CD4-positive, alpha-beta T cell (primary cell): ENCODE measurements at regions not wholly inside any gene's neighbourhood (a gene's known extent, or its start where the extent isn't known, plus 50 kb on each side); places are given as distances from the start of the nearest gene placed in this dataset.

ENCODE experiments used
- ATAC-seq: fragments of 200-7000 bp; cut with Tn5 transposase; one replicate; pipeline ENCODE4 v1.10.0; 2022; ENCODE audit warnings: mild to moderate bottlenecking; ENCODE audit not compliant: poor library complexity
- CTCF ChIA-PET: fragments of 350-600 bp; sonication (Branson Sonifier 250); formaldehyde crosslinking; loops from one replicate; lab custom pipeline; 2021; ENCODE audit warnings: antibody characterized with exemption, inconsistent platforms; lab: Charles Lee
- POLR2A ChIA-PET: fragments of 350-600 bp; sonication (Branson Sonifier 250); formaldehyde crosslinking; loops from one replicate; lab custom pipeline; 2021; ENCODE audit warnings: antibody characterized with exemption, inconsistent platforms; lab: Charles Lee
- DNase-seq, 14 experiments: peaks; one replicate each; pipeline ENCODE4 v3.0.0-alpha.2; 2013 to 2020; ENCODE audit warnings: mixed read lengths in 2 of 14
- H3K27ac ChIP-seq, 2 donors: one replicate each; pipeline versions ENCODE4 v1.5.1 to v1.7.0; 2013; ENCODE audit warnings: low read length in 2 of 2, low read depth in 1 of 2, mild to moderate bottlenecking in 1 of 2
- H3K27me3 ChIP-seq, 2 experiments: 1 replicate in 1 of 2; 2 replicates in 1 of 2; pipeline versions ENCODE4 v1.6.1 to v1.7.0; 2013; ENCODE audit warnings: low read length in 2 of 2, control low read depth in 1 of 2, mild to moderate bottlenecking in 1 of 2, moderate library complexity in 1 of 2; ENCODE audit not compliant: insufficient read depth in 2 of 2, control insufficient read depth in 1 of 2
- H3K36me3 ChIP-seq: one replicate; pipeline ENCODE4 v1.6.1; 2013; ENCODE audit warnings: low read length, control low read depth; ENCODE audit not compliant: insufficient read depth
- H3K4me1 ChIP-seq: one replicate; pipeline ENCODE4 v1.6.1; 2013; ENCODE audit warnings: low read length, control low read depth; ENCODE audit not compliant: insufficient read depth
- H3K4me3 ChIP-seq: one replicate; pipeline ENCODE4 v1.5.1; 2013; ENCODE audit warnings: mild to moderate bottlenecking, low read length, moderate library complexity
- H3K9me3 ChIP-seq, 2 experiments: 1 replicate in 1 of 2; 2 replicates in 1 of 2; pipeline versions ENCODE4 v1.6.1 to v1.7.0; 2013; ENCODE audit warnings: low read length in 2 of 2, mild to moderate bottlenecking in 2 of 2, control low read depth in 1 of 2, moderate library complexity in 1 of 2; ENCODE audit not compliant: control insufficient read depth in 1 of 2, insufficient read depth in 1 of 2
- H3K27ac Mint-ChIP-seq: one replicate; pipeline ENCODE4 v1.8.0; 2020; ENCODE audit warnings: mixed read lengths
- H3K27me3 Mint-ChIP-seq: one replicate; pipeline ENCODE4 v1.8.0; 2021; ENCODE audit warnings: mixed read lengths
- H3K36me3 Mint-ChIP-seq: one replicate; pipeline ENCODE4 v1.8.0; 2021; ENCODE audit warnings: low read depth, mixed read lengths
- H3K4me1 Mint-ChIP-seq: one replicate; pipeline ENCODE4 v1.8.0; 2021; ENCODE audit warnings: low read depth, mixed read lengths
- H3K4me3 Mint-ChIP-seq: one replicate; pipeline ENCODE4 v1.8.0; 2020; ENCODE audit warnings: mild to moderate bottlenecking, mixed read lengths
- H3K9me3 Mint-ChIP-seq: one replicate; pipeline ENCODE4 v1.8.0; 2020; ENCODE audit warnings: mixed read lengths
- intact Hi-C, 2 experiments: fragments of 100-400 bp; cut with DNase I in 1 of 2; cut with micrococcal nuclease in 1 of 2; formaldehyde crosslinking; loops; one replicate each; pipeline versions ENCODE4 v1.15.1 to v1.9.0; 2023 to 2025; cut with DNase I, micrococcal nuclease
- TF ChIP-seq, protein P1 (sequence below): fragments of 200-600 bp; IDR thresholded peaks from one replicate; pipeline ENCODE4 v1.8.0; 2022; ENCODE audit warnings: antibody characterized with exemption, mild to moderate bottlenecking

DNA sequence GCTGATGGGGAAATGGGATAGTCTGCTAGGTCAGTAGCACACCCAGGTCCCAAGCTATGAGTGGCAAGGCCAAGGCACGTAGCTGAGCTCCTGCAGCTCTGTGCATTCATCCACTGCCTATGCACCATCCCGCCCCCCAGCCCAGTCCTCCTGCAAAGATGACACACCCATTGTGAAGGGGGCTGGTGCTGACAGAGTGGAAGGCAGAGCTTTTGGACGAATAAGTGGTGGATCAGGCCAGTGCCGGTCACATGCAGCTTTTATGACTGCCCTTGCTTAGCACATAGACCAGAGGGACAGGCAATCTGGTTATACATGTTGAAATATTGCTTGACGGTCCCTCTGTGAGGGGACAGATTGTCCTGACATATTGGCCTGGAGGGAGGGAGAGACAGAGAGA, 494.3 kb downstream of the PTPRU start:
- Histone ChIP-seq H3K27ac (no peak overlapping the region), H3K4me1 (no peaks in the 10 kb centered on the region), H3K36me3 (no peaks in the 10 kb centered on the region), H3K27me3 (no peaks in the 10 kb centered on the region), H3K9me3 (no peaks in the 10 kb centered on the region), H3K4me3 (no peak overlapping the region)
- TF ChIP-seq, protein P1, sequence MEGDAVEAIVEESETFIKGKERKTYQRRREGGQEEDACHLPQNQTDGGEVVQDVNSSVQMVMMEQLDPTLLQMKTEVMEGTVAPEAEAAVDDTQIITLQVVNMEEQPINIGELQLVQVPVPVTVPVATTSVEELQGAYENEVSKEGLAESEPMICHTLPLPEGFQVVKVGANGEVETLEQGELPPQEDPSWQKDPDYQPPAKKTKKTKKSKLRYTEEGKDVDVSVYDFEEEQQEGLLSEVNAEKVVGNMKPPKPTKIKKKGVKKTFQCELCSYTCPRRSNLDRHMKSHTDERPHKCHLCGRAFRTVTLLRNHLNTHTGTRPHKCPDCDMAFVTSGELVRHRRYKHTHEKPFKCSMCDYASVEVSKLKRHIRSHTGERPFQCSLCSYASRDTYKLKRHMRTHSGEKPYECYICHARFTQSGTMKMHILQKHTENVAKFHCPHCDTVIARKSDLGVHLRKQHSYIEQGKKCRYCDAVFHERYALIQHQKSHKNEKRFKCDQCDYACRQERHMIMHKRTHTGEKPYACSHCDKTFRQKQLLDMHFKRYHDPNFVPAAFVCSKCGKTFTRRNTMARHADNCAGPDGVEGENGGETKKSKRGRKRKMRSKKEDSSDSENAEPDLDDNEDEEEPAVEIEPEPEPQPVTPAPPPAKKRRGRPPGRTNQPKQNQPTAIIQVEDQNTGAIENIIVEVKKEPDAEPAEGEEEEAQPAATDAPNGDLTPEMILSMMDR, result no peak
- ATAC-seq, result no peak
- Mint-ChIP-seq H3K4me1 (no peaks in the 10 kb centered on the region), H3K27me3 (peaks cover 16% of the 10 kb centered on the region), H3K9me3 (no peaks in the 10 kb centered on the region), H3K4me3 (no peak overlapping the region), H3K36me3 (no peaks in the 10 kb centered on the region), H3K27ac (no peak overlapping the region)
- ChIA-PET POLR2A (no interaction called here), CTCF (no interaction called here)
- DNase-seq, result no peak
- intact Hi-C loops, result no loop called here

DNA sequence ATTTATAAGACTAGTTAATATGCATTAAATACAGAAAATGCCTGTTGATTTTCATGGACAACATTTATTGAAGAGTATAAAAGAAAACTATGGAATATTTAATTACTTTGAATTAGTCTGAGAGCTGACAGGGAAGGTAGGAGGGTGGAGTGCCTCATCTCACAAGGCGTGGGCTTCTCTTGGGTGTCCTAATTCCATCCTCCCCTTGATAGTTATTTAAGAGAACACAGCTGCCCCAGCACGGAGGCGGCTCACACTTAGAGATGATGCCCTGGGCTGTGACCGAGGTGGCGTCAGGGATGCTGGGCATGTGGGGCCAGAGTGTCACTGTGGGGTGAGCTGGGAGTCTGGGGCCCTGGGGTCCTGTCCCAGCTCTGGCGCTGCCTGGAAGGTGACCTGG, 493.0 kb downstream of the PTPRU start:
- CTCF ChIA-PET, result interaction anchor here (0.6 kb wide), 1 partner anchor 18 kb away, joined by 4 read pairs; no protein-coding TSS in a partner anchor
- ATAC-seq (no peak), DNase-seq (no peak)
- Histone ChIP-seq H3K36me3 (no peaks in the 10 kb centered on the region), H3K4me3 (no peak overlapping the region), H3K27me3 (no peaks in the 10 kb centered on the region), H3K4me1 (no peaks in the 10 kb centered on the region), H3K27ac (no peak overlapping the region), H3K9me3 (peaks cover 0 to 4% of the 10 kb centered on the region in 2 experiments)
- POLR2A ChIA-PET, result no interaction called here
- Mint-ChIP-seq H3K27me3 (peaks cover 11% of the 10 kb centered on the region), H3K36me3 (no peaks in the 10 kb centered on the region), H3K4me3 (no peak overlapping the region), H3K9me3 (no peaks in the 10 kb centered on the region), H3K27ac (no peak overlapping the region), H3K4me1 (no peaks in the 10 kb centered on the region)
- TF ChIP-seq, protein P1, result no peak
- intact Hi-C loops, result no loop called here

DNA sequence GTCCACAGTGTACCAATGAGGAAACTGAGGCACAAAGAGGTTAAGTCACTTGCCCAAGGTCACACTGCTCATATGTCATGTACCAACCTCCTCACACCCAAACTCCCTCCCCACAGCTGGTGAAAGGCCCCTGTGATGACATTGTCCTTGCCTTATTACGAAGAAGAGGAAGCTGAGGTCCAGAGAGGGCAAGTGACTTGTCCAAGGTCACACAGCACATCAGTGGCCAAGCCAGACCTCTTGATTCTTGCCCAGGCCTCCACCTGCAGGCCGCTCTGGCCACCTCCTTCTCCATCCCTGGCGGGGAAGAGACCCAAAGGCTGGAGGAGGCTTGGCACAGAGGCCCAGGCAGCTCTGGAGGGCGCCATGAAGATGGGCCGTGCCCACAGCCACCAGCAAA, 492.4 kb downstream of the PTPRU start:
- H3K36me3 Mint-ChIP-seq, result no peaks in the 10 kb centered on the region

More for the DNA sequence above, 492.4 kb downstream of the PTPRU start:
- no peaks in the 10 kb centered on the region for H3K9me3 Mint-ChIP-seq
- TF ChIP-seq, protein P1, result no peak
- H3K27ac Mint-ChIP-seq, result no peak overlapping the region
- ChIA-PET CTCF (interaction anchor here (0.6 kb wide), 1 partner anchor 17 kb away, joined by 4 read pairs; no protein-coding TSS in a partner anchor), POLR2A (no interaction called here)
- Histone ChIP-seq H3K27me3 (no peaks in the 10 kb centered on the region), H3K9me3 (peaks cover 0 to 9% of the 10 kb centered on the region in 2 experiments), H3K36me3 (no peaks in the 10 kb centered on the region), H3K4me3 (no peak overlapping the region), H3K27ac (no peak overlapping the region), H3K4me1 (no peaks in the 10 kb centered on the region)
- intact Hi-C loops, result no loop called here
- no peak for DNase-seq
- H3K4me1 Mint-ChIP-seq, result no peaks in the 10 kb centered on the region
- no peak for ATAC-seq
- H3K27me3 Mint-ChIP-seq, result peaks cover 10% of the 10 kb centered on the region
- no peak overlapping the region for H3K4me3 Mint-ChIP-seq
